Neural progenitor cell (in vitro differentiated cells): ENCODE measurements at regions not wholly inside any gene's neighbourhood (a gene's known extent, or its start where the extent isn't known, plus 50 kb on each side); places are given as distances from the start of the nearest gene placed in this dataset.

ENCODE experiments used
- DNase-seq: peaks from one replicate; pipeline ENCODE4 v3.0.0-alpha.2; 2016; ENCODE audit warnings: low spot score
- H2AFZ ChIP-seq: fragments of 200-600 bp; sonication (generic); replicated peaks from 2 replicates; pipeline ENCODE4 v1.6.1; 2016; ENCODE audit warnings: antibody characterized with exemption
- H3F3A ChIP-seq: fragments of 200-600 bp; sonication (generic); 2 replicates; pipeline ENCODE4 v1.6.1; 2016; ENCODE audit warnings: antibody characterized with exemption, low read depth
- H3K27ac ChIP-seq: fragments of 200-600 bp; sonication (generic); 2 replicates; pipeline ENCODE4 v1.5.1; 2016; ENCODE audit warnings: mild to moderate bottlenecking
- H3K27me3 ChIP-seq: fragments of 200-600 bp; sonication (generic); 2 replicates; pipeline ENCODE4 v1.6.1; 2016; ENCODE audit warnings: mild to moderate bottlenecking, moderate library complexity
- H3K36me3 ChIP-seq: fragments of 200-600 bp; sonication (generic); 2 replicates; pipeline ENCODE4 v1.5.1; 2016
- H3K4me1 ChIP-seq: fragments of 200-600 bp; sonication (generic); 2 replicates; pipeline ENCODE4 v1.6.1; 2016; ENCODE audit warnings: mixed run types
- H3K4me2 ChIP-seq: fragments of 200-600 bp; sonication (generic); 2 replicates; pipeline ENCODE4 v1.6.1; 2016
- H3K4me3 ChIP-seq: fragments of 200-600 bp; sonication (generic); 2 replicates; pipeline ENCODE4 v1.5.1; 2016
- H3K79me2 ChIP-seq: fragments of 200-600 bp; sonication (generic); 2 replicates; pipeline ENCODE4 v1.6.1; 2016; ENCODE audit warnings: low read depth
- H3K9ac ChIP-seq: fragments of 200-600 bp; sonication (generic); 2 replicates; pipeline ENCODE4 v1.6.1; 2016
- H3K9me3 ChIP-seq: fragments of 200-600 bp; sonication (generic); 2 replicates; pipeline ENCODE4 v1.5.1; 2016; ENCODE audit warnings: low read depth
- H4K20me1 ChIP-seq: fragments of 200-600 bp; sonication (generic); 2 replicates; pipeline ENCODE4 v1.6.1; 2016; ENCODE audit warnings: low read depth
- H3K27ac Mint-ChIP-seq: 3 replicates; pipeline ENCODE4 v1.8.0; 2021; ENCODE audit warnings: mixed read lengths
- H3K27me3 Mint-ChIP-seq: 2 replicates; pipeline ENCODE4 v1.8.0; 2022; ENCODE audit warnings: low read depth, mild to moderate bottlenecking, inconsistent platforms, moderate library complexity, mixed read lengths; ENCODE audit not compliant: insufficient read depth
- H3K36me3 Mint-ChIP-seq: 3 replicates; pipeline ENCODE4 v1.8.0; 2021; ENCODE audit warnings: mixed read lengths
- H3K4me1 Mint-ChIP-seq: 3 replicates; pipeline ENCODE4 v1.8.0; 2021; ENCODE audit warnings: mixed read lengths
- H3K4me3 Mint-ChIP-seq: 3 replicates; pipeline ENCODE4 v1.8.0; 2021; ENCODE audit warnings: mild to moderate bottlenecking, moderate library complexity, mixed read lengths
- H3K9me3 Mint-ChIP-seq: 3 replicates; pipeline ENCODE4 v1.8.0; 2020; ENCODE audit warnings: mixed read lengths
- EZH2 ChIP-seq: fragments of 200-600 bp; sonication (generic); IDR thresholded peaks from 2 replicates; pipeline ENCODE4 v1.6.1; 2017; ENCODE audit warnings: antibody characterized with exemption, mild to moderate bottlenecking, moderate library complexity
- EZH2phosphoT487 ChIP-seq: fragments of 200-600 bp; sonication (generic); IDR thresholded peaks from 2 replicates; pipeline ENCODE4 v1.6.1; 2017; ENCODE audit warnings: antibody characterized with exemption
- TF ChIP-seq, protein P1 (sequence below): fragments of 200-600 bp; sonication (generic); IDR thresholded peaks from 2 replicates; pipeline ENCODE4 v1.5.1; 2017; ENCODE audit warnings: antibody characterized with exemption, mild to moderate bottlenecking

DNA sequence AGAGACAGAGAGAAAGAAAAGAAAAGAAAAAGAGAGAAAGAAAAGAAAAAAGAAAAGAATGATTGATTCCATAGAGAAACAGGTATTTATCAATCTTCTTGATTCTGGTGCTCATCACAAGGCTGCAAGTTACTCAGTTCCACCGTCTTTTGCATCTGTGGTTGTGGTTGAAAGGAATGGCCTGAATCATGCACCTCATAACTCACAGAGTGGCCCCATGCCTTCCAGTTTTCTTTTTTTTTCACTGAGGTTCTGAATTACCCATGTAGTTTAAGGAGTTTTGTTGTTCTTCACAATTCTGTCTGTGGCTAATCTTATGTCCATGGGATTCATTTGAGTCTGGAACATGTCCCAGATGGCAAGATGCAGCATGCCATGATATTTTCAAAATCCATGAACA lies 156.0 kb downstream of the ZNF33B start:
- Histone ChIP-seq H3K9me3 (peaks cover 17% of the 10 kb centered on the region), H3K4me3 (no peak overlapping the region), H3K4me1 (no peaks in the 10 kb centered on the region), H3K36me3 (no peaks in the 10 kb centered on the region), H3K79me2 (no peaks in the 10 kb centered on the region), H3K4me2 (no peak overlapping the region), H3K9ac (no peak overlapping the region), H4K20me1 (no peaks in the 10 kb centered on the region), H3K27me3 (no peaks in the 10 kb centered on the region), H2AFZ (no peak overlapping the region), H3F3A (no peaks in the 10 kb centered on the region), H3K27ac (no peak overlapping the region)
- DNase-seq: no peak
- TF ChIP-seq EZH2phosphoT487: no peak
- TF ChIP-seq EZH2: no peak
- TF ChIP-seq, protein P1, sequence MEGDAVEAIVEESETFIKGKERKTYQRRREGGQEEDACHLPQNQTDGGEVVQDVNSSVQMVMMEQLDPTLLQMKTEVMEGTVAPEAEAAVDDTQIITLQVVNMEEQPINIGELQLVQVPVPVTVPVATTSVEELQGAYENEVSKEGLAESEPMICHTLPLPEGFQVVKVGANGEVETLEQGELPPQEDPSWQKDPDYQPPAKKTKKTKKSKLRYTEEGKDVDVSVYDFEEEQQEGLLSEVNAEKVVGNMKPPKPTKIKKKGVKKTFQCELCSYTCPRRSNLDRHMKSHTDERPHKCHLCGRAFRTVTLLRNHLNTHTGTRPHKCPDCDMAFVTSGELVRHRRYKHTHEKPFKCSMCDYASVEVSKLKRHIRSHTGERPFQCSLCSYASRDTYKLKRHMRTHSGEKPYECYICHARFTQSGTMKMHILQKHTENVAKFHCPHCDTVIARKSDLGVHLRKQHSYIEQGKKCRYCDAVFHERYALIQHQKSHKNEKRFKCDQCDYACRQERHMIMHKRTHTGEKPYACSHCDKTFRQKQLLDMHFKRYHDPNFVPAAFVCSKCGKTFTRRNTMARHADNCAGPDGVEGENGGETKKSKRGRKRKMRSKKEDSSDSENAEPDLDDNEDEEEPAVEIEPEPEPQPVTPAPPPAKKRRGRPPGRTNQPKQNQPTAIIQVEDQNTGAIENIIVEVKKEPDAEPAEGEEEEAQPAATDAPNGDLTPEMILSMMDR: no peak
- H3K4me3 Mint-ChIP-seq: no peak overlapping the region
- H3K27me3 Mint-ChIP-seq: no peaks in the 10 kb centered on the region
- H3K4me1 Mint-ChIP-seq: no peaks in the 10 kb centered on the region
- no peak overlapping the region for H3K27ac Mint-ChIP-seq
- H3K36me3 Mint-ChIP-seq: peaks cover 2% of the 10 kb centered on the region
- peaks cover 55% of the 10 kb centered on the region for H3K9me3 Mint-ChIP-seq

DNA sequence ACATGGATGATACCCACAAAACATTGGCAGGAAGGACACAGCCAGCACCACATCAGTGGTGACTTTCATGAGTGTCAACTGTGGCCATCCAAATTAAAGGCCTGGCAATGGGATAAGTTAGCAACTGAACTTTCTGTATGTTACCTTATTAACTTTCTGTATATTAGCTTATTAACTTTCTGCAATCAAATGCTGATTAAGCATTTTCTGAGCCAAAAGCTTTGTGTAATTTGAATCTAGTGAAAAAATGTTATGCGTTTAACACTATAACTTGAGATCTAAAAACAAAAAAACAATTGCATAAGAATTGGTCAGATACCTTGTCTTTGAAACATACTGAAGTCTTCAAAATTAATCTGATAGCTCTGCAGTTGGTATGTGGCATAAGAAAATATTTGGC lies 159.3 kb downstream of the ZNF33B start:
- Mint-ChIP-seq H3K27me3 (no peaks in the 10 kb centered on the region), H3K9me3 (peaks cover 55% of the 10 kb centered on the region), H3K27ac (no peak overlapping the region), H3K4me1 (no peaks in the 10 kb centered on the region), H3K36me3 (peaks cover 1% of the 10 kb centered on the region), H3K4me3 (no peak overlapping the region)
- no peak for DNase-seq
- Histone ChIP-seq H3K9ac (no peak overlapping the region), H3K27ac (no peak overlapping the region), H2AFZ (no peak overlapping the region), H3K79me2 (no peaks in the 10 kb centered on the region), H3K27me3 (no peaks in the 10 kb centered on the region), H3K4me1 (no peaks in the 10 kb centered on the region), H3K4me3 (no peak overlapping the region), H3F3A (no peaks in the 10 kb centered on the region), H3K4me2 (no peak overlapping the region), H4K20me1 (no peaks in the 10 kb centered on the region), H3K9me3 (peaks cover 11% of the 10 kb centered on the region), H3K36me3 (no peaks in the 10 kb centered on the region)
- no peak for TF ChIP-seq EZH2phosphoT487
- TF ChIP-seq EZH2: no peak
- TF ChIP-seq, protein P1: no peak

DNA sequence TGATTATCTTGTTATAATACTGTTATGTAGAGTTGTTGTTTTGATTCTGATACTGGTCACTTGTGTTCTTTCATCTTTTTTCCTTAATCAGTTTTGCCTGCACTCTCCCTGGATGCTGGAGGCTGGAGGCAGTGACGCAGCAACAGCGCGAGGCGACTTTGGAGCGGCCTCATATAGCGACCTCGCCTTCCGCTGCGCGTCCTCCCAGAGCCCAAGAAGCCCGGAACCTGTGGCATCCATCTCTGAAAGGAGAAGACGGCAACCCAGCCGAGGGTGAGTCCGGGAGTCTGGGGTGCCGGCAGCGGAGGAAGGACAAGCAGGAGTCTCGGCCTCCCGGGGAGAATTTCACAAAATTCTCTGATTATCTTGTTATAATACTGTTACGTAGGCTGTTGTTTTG lies 161.2 kb downstream of the ZNF33B start:
- H3F3A ChIP-seq: no peaks in the 10 kb centered on the region
- Mint-ChIP-seq H3K36me3 (no peaks in the 10 kb centered on the region), H3K9me3 (peaks cover 50% of the 10 kb centered on the region), H3K27me3 (no peaks in the 10 kb centered on the region), H3K4me1 (no peaks in the 10 kb centered on the region), H3K4me3 (no peak overlapping the region), H3K27ac (no peak overlapping the region)
- no peak overlapping the region for H3K4me2 ChIP-seq
- H3K27me3 ChIP-seq: no peaks in the 10 kb centered on the region
- H3K4me3 ChIP-seq: no peak overlapping the region
- H3K9ac ChIP-seq: no peak overlapping the region
- H3K4me1 ChIP-seq: no peaks in the 10 kb centered on the region
- H2AFZ ChIP-seq: no peak overlapping the region
- no peaks in the 10 kb centered on the region for H3K79me2 ChIP-seq
- no peaks in the 10 kb centered on the region for H3K36me3 ChIP-seq
- no peak for DNase-seq
- peaks cover 20% of the 10 kb centered on the region for H3K9me3 ChIP-seq
- no peaks in the 10 kb centered on the region for H4K20me1 ChIP-seq
- TF ChIP-seq, protein P1: no peak
- TF ChIP-seq EZH2phosphoT487 (no peak), EZH2 (no peak)
- no peak overlapping the region for H3K27ac ChIP-seq

DNA sequence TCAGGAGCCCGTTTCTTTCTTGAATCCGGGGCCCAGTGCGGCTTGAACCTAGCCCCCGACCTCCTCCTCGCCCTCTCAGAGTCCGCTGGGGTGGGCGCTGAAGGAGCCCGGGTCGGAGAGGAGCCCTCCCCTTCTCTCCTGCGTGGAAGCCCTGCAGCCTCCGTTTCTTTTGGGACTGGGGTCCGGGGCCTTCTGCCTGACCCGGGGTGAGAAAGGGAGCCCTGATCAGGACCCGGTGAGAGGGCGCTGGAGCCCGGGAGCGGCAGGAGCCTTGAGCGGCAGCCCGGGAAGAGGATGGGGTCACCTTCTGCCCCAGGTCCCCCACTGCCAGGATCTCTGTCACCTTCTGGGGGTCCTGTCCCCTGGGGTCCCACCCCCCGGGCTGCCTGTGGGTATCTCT lies 162.3 kb downstream of the ZNF33B start:
- no peak overlapping the region for H2AFZ ChIP-seq
- no peak overlapping the region for H3K27ac ChIP-seq
- Mint-ChIP-seq H3K36me3 (no peaks in the 10 kb centered on the region), H3K27ac (no peak overlapping the region), H3K4me1 (no peaks in the 10 kb centered on the region), H3K9me3 (peaks cover 51% of the 10 kb centered on the region), H3K4me3 (no peak overlapping the region), H3K27me3 (no peaks in the 10 kb centered on the region)
- H4K20me1 ChIP-seq: no peaks in the 10 kb centered on the region
- DNase-seq: no peak
- no peak overlapping the region for H3K9ac ChIP-seq
- H3K79me2 ChIP-seq: no peaks in the 10 kb centered on the region
- H3K4me3 ChIP-seq: no peak overlapping the region
- no peaks in the 10 kb centered on the region for H3K27me3 ChIP-seq
- no peak overlapping the region for H3K4me2 ChIP-seq
- no peak for TF ChIP-seq EZH2phosphoT487
- no peak for TF ChIP-seq EZH2
- TF ChIP-seq, protein P1: no peak
- no peaks in the 10 kb centered on the region for H3K36me3 ChIP-seq
- H3F3A ChIP-seq: no peaks in the 10 kb centered on the region
- peaks cover 25% of the 10 kb centered on the region for H3K9me3 ChIP-seq
- H3K4me1 ChIP-seq: no peaks in the 10 kb centered on the region
